Uterus (tissue), 2 donors: ENCODE measurements at regions not wholly inside any gene's neighbourhood (a gene's known extent, or its start where the extent isn't known, plus 50 kb on each side); places are given as distances from the start of the nearest gene placed in this dataset.

Experiments used
- POLR2A ChIP-seq, 2 donors: fragments of 450-650 bp; IDR thresholded peaks; one replicate each; pipeline ENCODE4 v1.6.1; 2016; ENCODE audit warnings: antibody characterized with exemption in 2 of 2, mild to moderate bottlenecking in 1 of 2, moderate library complexity in 1 of 2
- TF ChIP-seq, protein P1 (sequence below), 4 experiments: fragments of 200-600 bp in 2 of 4; fragments of 450-650 bp in 2 of 4; sonication (generic) in 2 of 4; IDR thresholded peaks; one replicate each; pipeline ENCODE4 v1.5.1; 2016 to 2019; ENCODE audit warnings: antibody characterized with exemption in 4 of 4, mild to moderate bottlenecking in 2 of 4, moderate library complexity in 1 of 4

DNA sequence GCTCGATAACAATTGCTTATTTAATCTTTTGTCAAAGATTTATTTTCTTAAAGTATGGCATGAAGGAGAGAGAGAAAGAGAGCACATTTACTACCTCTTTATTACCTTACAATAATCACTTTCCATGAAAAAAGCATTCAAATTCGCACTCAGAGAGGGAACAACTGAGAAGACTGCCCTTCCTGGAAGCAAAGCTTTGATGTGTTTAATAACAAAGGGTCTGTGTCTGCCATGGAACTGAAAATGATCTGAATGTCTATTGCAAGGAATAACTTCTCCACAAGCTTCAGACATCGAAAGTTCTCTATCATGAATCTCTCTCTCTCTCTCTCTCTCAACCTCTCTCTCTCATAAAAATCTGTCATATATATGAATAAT, 308.9 kb downstream of the HDGFL1 start:
- TF ChIP-seq, protein P1, sequence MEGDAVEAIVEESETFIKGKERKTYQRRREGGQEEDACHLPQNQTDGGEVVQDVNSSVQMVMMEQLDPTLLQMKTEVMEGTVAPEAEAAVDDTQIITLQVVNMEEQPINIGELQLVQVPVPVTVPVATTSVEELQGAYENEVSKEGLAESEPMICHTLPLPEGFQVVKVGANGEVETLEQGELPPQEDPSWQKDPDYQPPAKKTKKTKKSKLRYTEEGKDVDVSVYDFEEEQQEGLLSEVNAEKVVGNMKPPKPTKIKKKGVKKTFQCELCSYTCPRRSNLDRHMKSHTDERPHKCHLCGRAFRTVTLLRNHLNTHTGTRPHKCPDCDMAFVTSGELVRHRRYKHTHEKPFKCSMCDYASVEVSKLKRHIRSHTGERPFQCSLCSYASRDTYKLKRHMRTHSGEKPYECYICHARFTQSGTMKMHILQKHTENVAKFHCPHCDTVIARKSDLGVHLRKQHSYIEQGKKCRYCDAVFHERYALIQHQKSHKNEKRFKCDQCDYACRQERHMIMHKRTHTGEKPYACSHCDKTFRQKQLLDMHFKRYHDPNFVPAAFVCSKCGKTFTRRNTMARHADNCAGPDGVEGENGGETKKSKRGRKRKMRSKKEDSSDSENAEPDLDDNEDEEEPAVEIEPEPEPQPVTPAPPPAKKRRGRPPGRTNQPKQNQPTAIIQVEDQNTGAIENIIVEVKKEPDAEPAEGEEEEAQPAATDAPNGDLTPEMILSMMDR (IDR thresholded peaks at IDR 0.05): no peak
- TF ChIP-seq POLR2A (IDR thresholded peaks at IDR 0.05): no peak
